Gastroesophageal sphincter (tissue), 4 donors: ENCODE measurements at regions not wholly inside any gene's neighbourhood (a gene's known extent, or its start where the extent isn't known, plus 50 kb on each side); places are given as distances from the start of the nearest gene placed in this dataset.

Source experiments
- ATAC-seq: fragments of 150-250 bp; one replicate; pipeline ENCODE4 v1.9.1; 2016; ENCODE audit warnings: mild to moderate bottlenecking, moderate library complexity
- H3K27ac ChIP-seq, 4 donors: fragments of 200-600 bp; sonication (generic) in 3 of 4; 1 replicate in 3 of 4; 2 replicates in 1 of 4; pipeline ENCODE4 v1.5.1; 2016 to 2019
- H3K27me3 ChIP-seq: fragments of 200-600 bp; sonication (generic); one replicate; pipeline ENCODE4 v1.5.1; 2019
- H3K36me3 ChIP-seq, 2 donors: fragments of 200-600 bp; sonication (generic); one replicate each; pipeline ENCODE4 v1.5.1; 2019; ENCODE audit warnings: control low read depth in 1 of 2
- H3K4me1 ChIP-seq, 3 donors: fragments of 200-600 bp; sonication (generic); 1 replicate in 2 of 3; 2 replicates in 1 of 3; pipeline ENCODE4 v1.5.1; 2016 to 2019; ENCODE audit warnings: control low read depth in 2 of 3
- H3K4me3 ChIP-seq, 2 donors: fragments of 200-600 bp; sonication (generic); one replicate each; pipeline ENCODE4 v1.5.1; 2019; ENCODE audit warnings: mild to moderate bottlenecking in 1 of 2, moderate library complexity in 1 of 2
- H3K9me3 ChIP-seq, 3 donors: fragments of 200-600 bp; sonication (generic); one replicate each; pipeline ENCODE4 v1.5.1; 2017 to 2019; ENCODE audit warnings: control low read depth in 2 of 3
- EP300 ChIP-seq: sonication (generic); formaldehyde crosslinking; IDR thresholded peaks from one replicate; pipeline ENCODE4 v1.6.1; 2017; ENCODE audit warnings: antibody characterized with exemption, mild to moderate bottlenecking
- POLR2A ChIP-seq, 2 donors: fragments of 450-650 bp; IDR thresholded peaks; one replicate each; pipeline ENCODE4 v1.6.1; 2017; ENCODE audit warnings: antibody characterized with exemption in 2 of 2, mild to moderate bottlenecking in 2 of 2, moderate library complexity in 1 of 2
- POLR2AphosphoS5 ChIP-seq: sonication (generic); formaldehyde crosslinking; IDR thresholded peaks from one replicate; pipeline ENCODE4 v1.6.1; 2017; ENCODE audit warnings: antibody characterized with exemption
- WGBS, 2 donors: methylation state at CpG; one replicate each; pipeline ENCODE4 v1.1.5; 2018; ENCODE audit warnings: low coverage in 1 of 2; 5-methylcytosine and 5-hydroxymethylcytosine counted together
- TF ChIP-seq, protein P1 (sequence below), 4 experiments: fragments of 200-600 bp in 2 of 4; fragments of 450-650 bp in 2 of 4; sonication (generic) in 1 of 4; IDR thresholded peaks; one replicate each; pipeline ENCODE4 v1.5.1; 2017 to 2019; ENCODE audit warnings: antibody characterized with exemption in 4 of 4, mild to moderate bottlenecking in 2 of 4, moderate library complexity in 2 of 4

DNA sequence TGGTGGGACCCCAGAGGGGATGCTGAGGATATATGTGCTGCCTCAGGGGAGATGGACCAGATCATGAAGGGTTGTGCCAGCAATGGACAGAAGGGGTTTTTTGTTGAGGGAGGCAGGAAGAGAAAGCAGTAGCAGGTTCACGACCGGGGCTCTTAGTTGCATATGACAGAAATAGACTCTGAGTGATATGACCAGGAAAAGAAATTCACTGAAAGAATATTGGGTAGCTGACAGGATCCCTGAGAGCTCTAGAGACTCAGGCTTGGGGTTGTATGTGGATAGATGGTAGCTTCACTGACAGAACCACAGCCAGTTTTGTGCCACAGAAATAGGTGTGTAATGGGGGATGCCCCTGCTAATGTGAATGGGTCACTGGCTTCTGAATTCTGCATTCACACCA, 241.6 kb downstream of the ZNF621 start:
- TF ChIP-seq, protein P1, sequence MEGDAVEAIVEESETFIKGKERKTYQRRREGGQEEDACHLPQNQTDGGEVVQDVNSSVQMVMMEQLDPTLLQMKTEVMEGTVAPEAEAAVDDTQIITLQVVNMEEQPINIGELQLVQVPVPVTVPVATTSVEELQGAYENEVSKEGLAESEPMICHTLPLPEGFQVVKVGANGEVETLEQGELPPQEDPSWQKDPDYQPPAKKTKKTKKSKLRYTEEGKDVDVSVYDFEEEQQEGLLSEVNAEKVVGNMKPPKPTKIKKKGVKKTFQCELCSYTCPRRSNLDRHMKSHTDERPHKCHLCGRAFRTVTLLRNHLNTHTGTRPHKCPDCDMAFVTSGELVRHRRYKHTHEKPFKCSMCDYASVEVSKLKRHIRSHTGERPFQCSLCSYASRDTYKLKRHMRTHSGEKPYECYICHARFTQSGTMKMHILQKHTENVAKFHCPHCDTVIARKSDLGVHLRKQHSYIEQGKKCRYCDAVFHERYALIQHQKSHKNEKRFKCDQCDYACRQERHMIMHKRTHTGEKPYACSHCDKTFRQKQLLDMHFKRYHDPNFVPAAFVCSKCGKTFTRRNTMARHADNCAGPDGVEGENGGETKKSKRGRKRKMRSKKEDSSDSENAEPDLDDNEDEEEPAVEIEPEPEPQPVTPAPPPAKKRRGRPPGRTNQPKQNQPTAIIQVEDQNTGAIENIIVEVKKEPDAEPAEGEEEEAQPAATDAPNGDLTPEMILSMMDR (IDR thresholded peaks at IDR 0.05) = no peak
- TF ChIP-seq POLR2AphosphoS5 (no peak), EP300 (no peak), POLR2A (IDR thresholded peaks at IDR 0.05) (no peak)
- no peak for ATAC-seq
- no peaks in the 10 kb centered on the region for H3K27me3 ChIP-seq
- 60 to 62% methylated on average over 1 to 2 of the region's 2 CpGs for WGBS, 2 donors
- no peak overlapping the region for H3K27ac ChIP-seq
- H3K4me3 ChIP-seq = no peak overlapping the region
- peaks cover 0 to 33% (median 10%) of the 10 kb centered on the region in 3 donors for H3K4me1 ChIP-seq
- peaks cover 0 to 9% (median 0%) of the 10 kb centered on the region in 3 donors for H3K9me3 ChIP-seq
- H3K36me3 ChIP-seq = no peaks in the 10 kb centered on the region

DNA sequence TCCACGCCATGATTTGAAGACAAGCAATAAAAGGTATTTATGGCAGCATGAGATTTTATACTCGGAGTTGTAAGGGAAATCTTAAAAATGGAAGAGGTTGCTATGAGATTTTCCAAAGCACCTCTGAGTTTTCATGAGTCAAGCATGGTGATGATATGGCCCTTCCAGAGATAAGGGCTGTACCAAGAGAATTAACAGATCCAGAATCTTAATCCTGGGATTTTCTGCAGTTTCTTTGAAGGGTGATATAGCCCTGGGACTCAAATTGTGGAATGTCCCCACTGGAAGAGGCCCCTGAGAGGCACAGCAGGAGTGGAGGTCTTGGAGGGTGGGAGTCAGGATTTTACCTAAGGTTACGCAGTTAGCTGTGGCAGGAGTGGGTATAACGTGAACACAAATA, 243.3 kb downstream of the ZNF621 start:
- 54 to 88% methylated on average over 2 to 4 of the region's 4 CpGs for WGBS, 2 donors
- Histone ChIP-seq H3K36me3 (no peaks in the 10 kb centered on the region), H3K4me3 (no peak overlapping the region), H3K4me1 (peaks cover 0 to 33% (median 10%) of the 10 kb centered on the region in 3 donors), H3K27me3 (no peaks in the 10 kb centered on the region), H3K9me3 (no peaks in the 10 kb centered on the region), H3K27ac (no peak overlapping the region)
- TF ChIP-seq POLR2A (IDR thresholded peaks at IDR 0.05) = no peak
- no peak for ATAC-seq

DNA sequence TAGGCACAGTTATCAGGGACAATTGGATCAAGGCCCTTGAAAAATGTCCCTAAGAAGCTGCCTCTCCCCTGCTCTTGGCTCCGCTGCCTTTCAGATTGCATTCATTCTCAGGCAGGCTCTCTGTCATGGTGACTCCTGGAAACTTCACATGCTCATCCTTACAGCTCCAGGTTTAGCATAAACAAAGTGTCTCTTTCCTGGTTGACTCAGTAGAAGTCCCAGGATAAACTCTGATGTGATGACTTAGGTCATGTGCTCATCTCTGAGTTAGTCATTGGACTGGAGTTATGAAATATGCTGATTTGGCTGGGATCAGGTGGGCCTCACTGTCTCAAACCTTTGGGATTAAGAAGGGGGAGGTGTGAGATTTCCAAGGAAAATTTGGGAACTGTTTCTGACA, 243.8 kb downstream of the ZNF621 start:
- H3K27me3 ChIP-seq = no peaks in the 10 kb centered on the region
- peak; percentile 16 for TF ChIP-seq POLR2AphosphoS5
- TF ChIP-seq, protein P1 (IDR thresholded peaks at IDR 0.05) = no peak
- no peak for TF ChIP-seq POLR2A (IDR thresholded peaks at IDR 0.05)
- no peak for TF ChIP-seq EP300
- WGBS, 2 donors = 88% methylated on average over 1 of the region's 1 CpG; no CpG with 5 or more reads in 1 of the 2 donors
- H3K4me1 ChIP-seq = peaks cover 0 to 33% (median 10%) of the 10 kb centered on the region in 3 donors
- H3K4me3 ChIP-seq = no peak overlapping the region
- no peaks in the 10 kb centered on the region for H3K9me3 ChIP-seq
- H3K27ac ChIP-seq = no peak overlapping the region
- no peaks in the 10 kb centered on the region for H3K36me3 ChIP-seq
- ATAC-seq = peak; percentile 84

DNA sequence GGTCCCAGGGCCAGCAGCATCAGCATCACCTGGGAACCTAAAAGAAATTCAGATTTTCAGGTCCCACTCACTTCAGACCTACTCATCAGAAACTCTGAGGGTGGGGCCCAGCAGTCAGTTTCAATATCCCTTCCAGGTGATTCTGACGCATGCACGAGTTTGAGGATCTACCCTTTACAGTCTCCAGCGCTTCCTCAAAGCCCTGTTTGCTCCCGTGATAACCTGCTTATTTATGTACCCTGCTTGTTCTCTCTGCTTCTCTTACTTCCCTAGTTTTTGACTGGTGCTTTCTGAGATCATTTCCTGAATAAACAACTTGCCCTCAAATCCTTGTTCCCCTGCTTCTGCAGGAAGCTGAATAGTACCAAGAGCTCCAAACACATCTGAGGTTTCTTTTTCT, 245.3 kb downstream of the ZNF621 start:
- WGBS, 2 donors = 40 to 76% methylated on average over 2 to 4 of the region's 4 CpGs
- Histone ChIP-seq H3K27ac (peak overlapping the region in 2 of 4 donors; percentile 1 to 18), H3K36me3 (no peaks in the 10 kb centered on the region), H3K4me1 (peaks cover 0 to 33% (median 9%) of the 10 kb centered on the region in 3 donors), H3K4me3 (no peak overlapping the region), H3K27me3 (no peaks in the 10 kb centered on the region), H3K9me3 (no peaks in the 10 kb centered on the region)
- peak; percentile 14 for ATAC-seq
- TF ChIP-seq POLR2A (IDR thresholded peaks at IDR 0.05) (no peak), POLR2AphosphoS5 (no peak), EP300 (no peak)
- TF ChIP-seq, protein P1 (IDR thresholded peaks at IDR 0.05) = no peak

DNA sequence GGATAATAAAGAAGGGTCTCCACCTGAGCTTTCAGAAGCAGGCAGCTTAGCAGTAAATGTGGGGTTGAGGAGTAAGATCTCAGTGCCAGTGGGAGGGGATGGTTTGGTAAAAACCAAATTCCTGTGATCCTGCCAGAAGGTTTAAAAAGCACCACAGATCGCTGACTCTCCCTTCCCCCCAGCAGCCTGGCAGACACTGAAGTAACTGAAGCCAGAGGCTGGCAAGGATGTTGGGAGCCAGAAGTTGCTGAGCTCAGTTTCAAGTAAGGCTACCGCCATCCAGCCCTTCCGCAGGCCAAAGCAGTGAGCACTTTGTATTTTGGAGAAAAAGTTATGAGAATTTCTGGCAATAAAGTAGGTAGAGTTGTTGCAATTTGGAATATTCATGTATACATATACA, 246.4 kb downstream of the ZNF621 start:
- no peak for ATAC-seq
- TF ChIP-seq EP300 (no peak), POLR2AphosphoS5 (no peak), POLR2A (IDR thresholded peaks at IDR 0.05) (no peak)
- TF ChIP-seq, protein P1 (IDR thresholded peaks at IDR 0.05) = no peak
- H3K36me3 ChIP-seq = no peaks in the 10 kb centered on the region
- 61 to 69% methylated on average over 2 to 3 of the region's 3 CpGs for WGBS, 2 donors
- H3K4me3 ChIP-seq = no peak overlapping the region
- H3K27me3 ChIP-seq = no peaks in the 10 kb centered on the region
- no peaks in the 10 kb centered on the region for H3K9me3 ChIP-seq
- H3K27ac ChIP-seq = no peak overlapping the region
- peaks cover 0 to 32% (median 5%) of the 10 kb centered on the region in 3 donors for H3K4me1 ChIP-seq
